OCI-LY7 (cell line): ENCODE measurements at regions not wholly inside any gene's neighbourhood (a gene's known extent, or its start where the extent isn't known, plus 50 kb on each side); places are given as distances from the start of the nearest gene placed in this dataset.

Experiments used
- BruUV-seq: library from RNA; stranded (reverse); fragments of 400-500 nt; replicated peaks from 2 replicates; lab custom pipeline; 2021; lab: Mats Ljungman, UMichigan
- CTCF ChIA-PET: fragments of 300-600 bp; sonication (Branson Sonifier 250); formaldehyde crosslinking; loops from one replicate; lab custom pipeline; 2022; ENCODE audit warnings: antibody characterized with exemption; ENCODE audit not compliant: unreplicated experiment; lab: Charles Lee
- POLR2A ChIA-PET: fragments of 300-600 bp; sonication (Branson Sonifier 250); formaldehyde crosslinking; loops from one replicate; lab custom pipeline; 2022; ENCODE audit warnings: antibody characterized with exemption; lab: Charles Lee
- DNase-seq: peaks from one replicate; pipeline ENCODE4 v3.0.0-alpha.2; 2015; ENCODE audit warnings: low spot score
- H2AFZ ChIP-seq: fragments of 200-600 bp; sonication (generic), shearing (Covaris generic); 2 replicates; pipeline ENCODE4 v1.6.1; 2014; ENCODE audit warnings: mild to moderate bottlenecking, antibody characterized with exemption, low read length, moderate library complexity
- H3K27ac ChIP-seq: fragments of 200-600 bp; sonication (generic); 2 replicates; pipeline ENCODE4 v1.5.1; 2014; ENCODE audit warnings: mixed run types, low read depth, mild to moderate bottlenecking, moderate library complexity, low read length, inconsistent platforms; ENCODE audit not compliant: poor library complexity, severe bottlenecking
- H3K36me3 ChIP-seq: fragments of 200-600 bp; sonication (generic); 2 replicates; pipeline ENCODE4 v1.6.1; 2014; ENCODE audit warnings: mild to moderate bottlenecking, antibody characterized with exemption, low read length, moderate library complexity, mixed read lengths; ENCODE audit not compliant: insufficient read depth
- H3K4me1 ChIP-seq: fragments of 200-600 bp; sonication (generic); 2 replicates; pipeline ENCODE4 v1.5.1; 2014; ENCODE audit warnings: mild to moderate bottlenecking, low read length; ENCODE audit not compliant: insufficient read depth, poor library complexity, severe bottlenecking
- H3K4me2 ChIP-seq: fragments of 200-600 bp; sonication (generic); 2 replicates; pipeline ENCODE4 v1.6.1; 2014; ENCODE audit warnings: mild to moderate bottlenecking, low read length
- H3K4me3 ChIP-seq: fragments of 200-600 bp; sonication (generic); 2 replicates; pipeline ENCODE4 v1.5.1; 2014; ENCODE audit warnings: mild to moderate bottlenecking, low read depth, low read length; ENCODE audit not compliant: poor library complexity, severe bottlenecking
- H3K79me2 ChIP-seq: fragments of 200-600 bp; sonication (generic); 2 replicates; pipeline ENCODE4 v1.6.1; 2016; ENCODE audit warnings: low read depth, mild to moderate bottlenecking, low read length, moderate library complexity, mixed read lengths; ENCODE audit not compliant: insufficient read depth
- H3K9me2 ChIP-seq: fragments of 200-600 bp; sonication (generic); 2 replicates; pipeline ENCODE4 v1.6.1; 2016; ENCODE audit warnings: mild to moderate bottlenecking, low read length, mixed read lengths; ENCODE audit not compliant: insufficient read depth
- H3K9me3 ChIP-seq: fragments of 200-600 bp; sonication (generic); 2 replicates; pipeline ENCODE4 v1.6.1; 2014; ENCODE audit warnings: mild to moderate bottlenecking, mixed run types, low read length, mixed read lengths
- H4K20me1 ChIP-seq: fragments of 200-600 bp; sonication (generic); 2 replicates; pipeline ENCODE4 v1.6.1; 2014; ENCODE audit warnings: mild to moderate bottlenecking, antibody characterized with exemption, low read length, moderate library complexity, mixed read lengths; ENCODE audit not compliant: insufficient read depth
- EZH2phosphoT487 ChIP-seq: fragments of 200-600 bp; sonication (generic); IDR thresholded peaks from 2 replicates; pipeline ENCODE4 v1.6.1; 2018; ENCODE audit warnings: low read depth, borderline replicate concordance, mild to moderate bottlenecking, mixed run types, antibody characterized with exemption, low read length, moderate library complexity, mixed read lengths
- intact Hi-C: fragments of 100-400 bp; cut with micrococcal nuclease; formaldehyde crosslinking; loops from one replicate; pipeline ENCODE4 v1.10.0; 2022; ENCODE audit not compliant: unreplicated experiment
- TF ChIP-seq, protein P1 (sequence below): fragments of 200-600 bp; sonication (generic); conservative IDR thresholded peaks from 2 replicates; pipeline ENCODE4 v1.5.1; 2014; ENCODE audit warnings: mild to moderate bottlenecking, antibody characterized with exemption, low read length, moderate library complexity, mixed read lengths

DNA sequence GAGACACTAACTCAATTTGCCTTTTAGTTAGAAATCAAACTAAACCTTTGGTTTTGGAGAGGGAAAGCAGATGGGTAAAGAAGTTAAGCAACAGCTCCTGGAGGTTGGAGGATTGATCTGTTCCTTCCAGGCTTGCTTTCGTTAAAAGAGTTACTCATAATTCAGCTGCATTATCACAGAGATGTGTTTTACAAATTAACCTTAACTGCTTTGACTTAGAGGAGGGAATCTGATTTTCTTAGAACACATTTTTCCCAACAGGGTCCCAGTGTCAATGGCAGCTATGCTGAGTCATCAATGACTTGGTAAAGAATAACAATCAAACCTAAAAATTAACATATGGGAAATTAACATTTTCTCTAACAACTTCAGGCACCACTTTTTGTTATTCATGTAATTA lies 113.4 kb downstream of the COPS8 start:
- Histone ChIP-seq H4K20me1 (no peaks in the 10 kb centered on the region), H3K27ac (no peak overlapping the region), H3K4me2 (no peak overlapping the region), H3K79me2 (no peaks in the 10 kb centered on the region), H2AFZ (no peak overlapping the region), H3K9me2 (no peaks in the 10 kb centered on the region), H3K4me1 (peaks cover 14% of the 10 kb centered on the region), H3K4me3 (no peak overlapping the region), H3K36me3 (no peaks in the 10 kb centered on the region), H3K9me3 (no peaks in the 10 kb centered on the region)
- BruUV-seq, result no TSS peak
- CTCF ChIA-PET, result interaction anchor here (0.5 kb wide), 1 partner anchor 820 kb away, joined by 3 read pairs; no protein-coding TSS in a partner anchor
- no peak for DNase-seq
- intact Hi-C loops, result loop anchor here (2.0 kb wide), 1 partner anchor 40 kb away; no protein-coding TSS in a partner anchor
- POLR2A ChIA-PET, result interaction anchor here (1.8 kb wide), 1 partner anchor 37 kb away, joined by 6 read pairs; no protein-coding TSS in a partner anchor
- TF ChIP-seq, protein P1, sequence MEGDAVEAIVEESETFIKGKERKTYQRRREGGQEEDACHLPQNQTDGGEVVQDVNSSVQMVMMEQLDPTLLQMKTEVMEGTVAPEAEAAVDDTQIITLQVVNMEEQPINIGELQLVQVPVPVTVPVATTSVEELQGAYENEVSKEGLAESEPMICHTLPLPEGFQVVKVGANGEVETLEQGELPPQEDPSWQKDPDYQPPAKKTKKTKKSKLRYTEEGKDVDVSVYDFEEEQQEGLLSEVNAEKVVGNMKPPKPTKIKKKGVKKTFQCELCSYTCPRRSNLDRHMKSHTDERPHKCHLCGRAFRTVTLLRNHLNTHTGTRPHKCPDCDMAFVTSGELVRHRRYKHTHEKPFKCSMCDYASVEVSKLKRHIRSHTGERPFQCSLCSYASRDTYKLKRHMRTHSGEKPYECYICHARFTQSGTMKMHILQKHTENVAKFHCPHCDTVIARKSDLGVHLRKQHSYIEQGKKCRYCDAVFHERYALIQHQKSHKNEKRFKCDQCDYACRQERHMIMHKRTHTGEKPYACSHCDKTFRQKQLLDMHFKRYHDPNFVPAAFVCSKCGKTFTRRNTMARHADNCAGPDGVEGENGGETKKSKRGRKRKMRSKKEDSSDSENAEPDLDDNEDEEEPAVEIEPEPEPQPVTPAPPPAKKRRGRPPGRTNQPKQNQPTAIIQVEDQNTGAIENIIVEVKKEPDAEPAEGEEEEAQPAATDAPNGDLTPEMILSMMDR, result no peak
- TF ChIP-seq EZH2phosphoT487, result no peak

DNA sequence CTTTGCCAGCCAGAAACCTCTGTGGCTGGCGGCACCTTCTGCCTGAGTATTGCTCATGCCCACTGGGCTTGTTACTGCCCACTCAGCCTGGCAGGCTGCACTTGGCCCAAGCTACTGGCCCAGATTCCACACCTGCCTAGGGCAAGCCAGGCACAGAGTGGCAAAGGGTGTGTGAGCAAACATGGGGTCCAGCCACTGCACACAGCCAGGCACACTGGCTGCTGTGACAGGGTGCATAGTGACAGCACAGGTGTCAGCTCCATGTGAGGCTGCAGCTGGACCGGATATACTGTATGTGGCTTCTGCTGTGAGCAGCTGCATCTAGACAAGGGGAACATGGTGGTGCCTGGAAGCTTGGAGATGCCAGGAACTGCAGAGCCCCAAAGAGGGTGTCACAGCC lies 113.9 kb downstream of the COPS8 start:
- intact Hi-C loops, result loop anchor here (2.0 kb wide), 1 partner anchor 41 kb away; no protein-coding TSS in a partner anchor

More for the DNA sequence above, 113.9 kb downstream of the COPS8 start:
- BruUV-seq, result no TSS peak
- TF ChIP-seq, protein P1, result no peak
- TF ChIP-seq EZH2phosphoT487, result no peak
- H3K4me1 ChIP-seq, result peaks cover 14% of the 10 kb centered on the region
- no peak overlapping the region for H3K4me2 ChIP-seq
- no peaks in the 10 kb centered on the region for H3K36me3 ChIP-seq
- no peak overlapping the region for H3K4me3 ChIP-seq
- no peaks in the 10 kb centered on the region for H3K9me3 ChIP-seq
- no peak overlapping the region for H3K27ac ChIP-seq
- no peaks in the 10 kb centered on the region for H3K9me2 ChIP-seq
- POLR2A ChIA-PET, result interaction anchor here (0.6 to 1.8 kb wide), 3 partner anchors 38 to 108 kb away, joined by 3 to 6 read pairs (median 4); no protein-coding TSS in a partner anchor
- DNase-seq, result peak; percentile 45
- CTCF ChIA-PET, result interaction anchor here (0.5 to 0.6 kb wide), 4 partner anchors 57 to 821 kb away, joined by 3 to 8 read pairs (median 6); no protein-coding TSS in a partner anchor
- H2AFZ ChIP-seq, result no peak overlapping the region
- no peaks in the 10 kb centered on the region for H3K79me2 ChIP-seq
- H4K20me1 ChIP-seq, result no peaks in the 10 kb centered on the region
